ENCODE measurements at regions not wholly inside any gene's neighbourhood (a gene's known extent, or its start where the extent isn't known, plus 50 kb on each side); places are given as distances from the start of the nearest gene placed in this dataset.
"Not testable (repeated sequence)": the region's sequence is repeated elsewhere in the genome, so short reads cannot be mapped to it uniquely, and the experiment has no call there.

DNA sequence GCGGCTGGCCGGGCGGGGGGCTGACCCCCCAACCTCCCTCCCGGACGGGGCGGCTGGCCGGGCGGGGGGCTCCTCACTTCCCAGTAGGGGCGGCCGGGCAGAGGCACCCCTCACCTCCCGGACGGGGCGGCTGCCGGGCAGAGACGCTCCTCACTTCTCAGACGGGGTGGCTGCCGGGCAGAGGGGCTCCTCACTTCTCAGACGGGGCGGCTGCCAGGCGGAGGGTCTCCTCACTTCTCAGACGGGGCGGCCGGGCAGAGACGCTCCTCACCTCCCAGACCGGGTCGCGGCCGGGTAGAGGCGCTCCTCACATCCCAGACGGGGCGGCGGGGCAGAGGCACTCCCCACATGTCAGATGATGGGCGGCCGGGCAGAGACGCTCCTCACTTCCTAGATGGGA lies 112.6 kb upstream of the FAM174B start:
- TF ChIP-seq, protein P1, sequence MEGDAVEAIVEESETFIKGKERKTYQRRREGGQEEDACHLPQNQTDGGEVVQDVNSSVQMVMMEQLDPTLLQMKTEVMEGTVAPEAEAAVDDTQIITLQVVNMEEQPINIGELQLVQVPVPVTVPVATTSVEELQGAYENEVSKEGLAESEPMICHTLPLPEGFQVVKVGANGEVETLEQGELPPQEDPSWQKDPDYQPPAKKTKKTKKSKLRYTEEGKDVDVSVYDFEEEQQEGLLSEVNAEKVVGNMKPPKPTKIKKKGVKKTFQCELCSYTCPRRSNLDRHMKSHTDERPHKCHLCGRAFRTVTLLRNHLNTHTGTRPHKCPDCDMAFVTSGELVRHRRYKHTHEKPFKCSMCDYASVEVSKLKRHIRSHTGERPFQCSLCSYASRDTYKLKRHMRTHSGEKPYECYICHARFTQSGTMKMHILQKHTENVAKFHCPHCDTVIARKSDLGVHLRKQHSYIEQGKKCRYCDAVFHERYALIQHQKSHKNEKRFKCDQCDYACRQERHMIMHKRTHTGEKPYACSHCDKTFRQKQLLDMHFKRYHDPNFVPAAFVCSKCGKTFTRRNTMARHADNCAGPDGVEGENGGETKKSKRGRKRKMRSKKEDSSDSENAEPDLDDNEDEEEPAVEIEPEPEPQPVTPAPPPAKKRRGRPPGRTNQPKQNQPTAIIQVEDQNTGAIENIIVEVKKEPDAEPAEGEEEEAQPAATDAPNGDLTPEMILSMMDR (IDR thresholded peaks at IDR 0.05; ENCODE audit: extremely low read depth in 1 of 2, insufficient read depth in 1 of 2, low read depth in 1 of 2, low read length in 2 of 2) = not testable (repeated sequence)
- TF ChIP-seq POLR2AphosphoS5 (IDR thresholded peaks at IDR 0.05; ENCODE audit: insufficient read depth, low read depth, low read length); EZH2 (IDR thresholded peaks at IDR 0.05; ENCODE audit: borderline replicate concordance, low read depth, low read length, severe bottlenecking); POLR2A (IDR thresholded peaks at IDR 0.05; ENCODE audit: low read depth, low read length); JUN (IDR thresholded peaks at IDR 0.05; ENCODE audit: borderline replicate concordance, insufficient read depth, insufficient read length, low read depth); MYC (IDR thresholded peaks at IDR 0.05; ENCODE audit: low read depth, low read length); MAX (IDR thresholded peaks at IDR 0.05; ENCODE audit: insufficient read depth, insufficient read length): not testable (repeated sequence)
